PC-3 (cell line): ENCODE measurements at regions not wholly inside any gene's neighbourhood (a gene's known extent, or its start where the extent isn't known, plus 50 kb on each side); places are given as distances from the start of the nearest gene placed in this dataset.

ENCODE experiments used
- CTCF ChIP-seq: fragments of 300-600 bp; sonication (generic); conservative IDR thresholded peaks from 2 replicates; pipeline ENCODE4 v1.5.1; 2017; ENCODE audit warnings: antibody characterized with exemption, low read depth, mild to moderate bottlenecking, low read length
- EZH2 ChIP-seq: fragments of 300-600 bp; sonication (generic); IDR thresholded peaks from one replicate; pipeline ENCODE4 v1.6.1; 2017; ENCODE audit warnings: antibody characterized with exemption, mild to moderate bottlenecking, low read length; ENCODE audit not compliant: unreplicated experiment

- TF ChIP-seq EZH2 (no peak), CTCF (no peak)
These were observed 70.5 kb downstream of the POLR2M start for GRCh38 chr15:57777003-57777402.
